ENCODE measurements at regions not wholly inside any gene's neighbourhood (a gene's known extent, or its start where the extent isn't known, plus 50 kb on each side); places are given as distances from the start of the nearest gene placed in this dataset.

DNA sequence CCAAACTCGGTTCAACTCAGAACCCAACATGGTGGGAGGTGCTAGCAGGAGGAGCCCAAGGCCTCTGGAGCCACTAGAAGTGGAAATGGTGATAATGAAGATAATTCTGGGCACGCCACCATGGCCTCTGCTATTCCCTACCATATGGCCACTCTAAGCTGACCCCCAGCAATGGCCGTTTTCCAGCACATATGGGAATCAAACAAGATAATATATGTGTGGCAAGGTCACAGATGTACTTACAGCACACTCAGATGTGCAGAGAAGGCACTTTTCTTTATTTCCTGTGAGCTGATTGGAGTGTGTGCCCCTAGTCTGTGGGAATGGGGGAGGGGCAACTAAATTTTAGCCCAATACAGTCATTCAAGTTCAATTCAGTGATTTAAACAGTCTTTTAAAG, 153.4 kb upstream of the LRFN2 start:
- H3K4me2 ChIP-seq (ENCODE audit: low read depth, low read length), result no peak overlapping the region
- 8% methylated on average over 3 of the region's 3 CpGs for WGBS (ENCODE audit: low lambda C conversion rate)
- no peaks in the 10 kb centered on the region for H4K20me1 ChIP-seq (ENCODE audit: insufficient read depth, low read length)
- ChIA-PET POLR2A (no interaction called here), CTCF (ENCODE audit: low intra/inter-chr PET ratio, low total read pairs) (no interaction called here)
- H3K36me3 ChIP-seq (replicated peaks in 1 of 2; ENCODE audit: control insufficient read depth in 1 of 2, insufficient read depth in 2 of 2, low read length in 2 of 2), result no peaks in the 10 kb centered on the region
- peaks cover 2 to 33% of the 10 kb centered on the region in 2 experiments; a peak in 4 of 5 replicates for H3K27me3 ChIP-seq (ENCODE audit: control insufficient read depth in 1 of 2, insufficient read depth in 2 of 2, low read length in 2 of 2)
- H3K9me3 ChIP-seq (ENCODE audit: low read length), result no peaks in the 10 kb centered on the region
- H3K4me3 ChIP-seq (replicated peaks in 1 of 3; ENCODE audit: insufficient read depth in 1 of 3, low read depth in 2 of 3, low read length in 3 of 3), result no peak overlapping the region
- no peak for DNase-seq (ENCODE audit: low spot score)
- H3K9ac ChIP-seq (ENCODE audit: insufficient read depth, low read depth, low read length), result no peak overlapping the region
- no peak for ATAC-seq
- no peaks in the 10 kb centered on the region for H3K4me1 ChIP-seq (ENCODE audit: insufficient read depth, low read length)
- no TSS peak for BruUV-seq (replicated peaks)
- no peaks in the 10 kb centered on the region for H3K79me2 ChIP-seq (ENCODE audit: insufficient read depth, low read length)
- TF ChIP-seq ZSCAN12 (CRISPR knock-in tag; IDR thresholded peaks at IDR 0.05) (no peak), ZNF607 (CRISPR knock-in tag; IDR thresholded peaks at IDR 0.05; ENCODE audit: borderline replicate concordance) (no peak), ZNF124 (CRISPR knock-in tag; IDR thresholded peaks at IDR 0.05) (no peak), ZNF20 (CRISPR knock-in tag; IDR thresholded peaks at IDR 0.05) (no peak), FOXC1 (CRISPR knock-in tag; IDR thresholded peaks at IDR 0.05; ENCODE audit: borderline replicate concordance) (no peak), ZNF136 (CRISPR knock-in tag; IDR thresholded peaks at IDR 0.05; ENCODE audit: low read depth) (no peak), ARNT2 (CRISPR knock-in tag; IDR thresholded peaks at IDR 0.05; ENCODE audit: low read depth) (no peak), ZNF343 (CRISPR knock-in tag; IDR thresholded peaks at IDR 0.05) (no peak), ZNF75D (CRISPR knock-in tag; IDR thresholded peaks at IDR 0.05; ENCODE audit: borderline replicate concordance) (no peak)
- TF ChIP-seq, protein P1, sequence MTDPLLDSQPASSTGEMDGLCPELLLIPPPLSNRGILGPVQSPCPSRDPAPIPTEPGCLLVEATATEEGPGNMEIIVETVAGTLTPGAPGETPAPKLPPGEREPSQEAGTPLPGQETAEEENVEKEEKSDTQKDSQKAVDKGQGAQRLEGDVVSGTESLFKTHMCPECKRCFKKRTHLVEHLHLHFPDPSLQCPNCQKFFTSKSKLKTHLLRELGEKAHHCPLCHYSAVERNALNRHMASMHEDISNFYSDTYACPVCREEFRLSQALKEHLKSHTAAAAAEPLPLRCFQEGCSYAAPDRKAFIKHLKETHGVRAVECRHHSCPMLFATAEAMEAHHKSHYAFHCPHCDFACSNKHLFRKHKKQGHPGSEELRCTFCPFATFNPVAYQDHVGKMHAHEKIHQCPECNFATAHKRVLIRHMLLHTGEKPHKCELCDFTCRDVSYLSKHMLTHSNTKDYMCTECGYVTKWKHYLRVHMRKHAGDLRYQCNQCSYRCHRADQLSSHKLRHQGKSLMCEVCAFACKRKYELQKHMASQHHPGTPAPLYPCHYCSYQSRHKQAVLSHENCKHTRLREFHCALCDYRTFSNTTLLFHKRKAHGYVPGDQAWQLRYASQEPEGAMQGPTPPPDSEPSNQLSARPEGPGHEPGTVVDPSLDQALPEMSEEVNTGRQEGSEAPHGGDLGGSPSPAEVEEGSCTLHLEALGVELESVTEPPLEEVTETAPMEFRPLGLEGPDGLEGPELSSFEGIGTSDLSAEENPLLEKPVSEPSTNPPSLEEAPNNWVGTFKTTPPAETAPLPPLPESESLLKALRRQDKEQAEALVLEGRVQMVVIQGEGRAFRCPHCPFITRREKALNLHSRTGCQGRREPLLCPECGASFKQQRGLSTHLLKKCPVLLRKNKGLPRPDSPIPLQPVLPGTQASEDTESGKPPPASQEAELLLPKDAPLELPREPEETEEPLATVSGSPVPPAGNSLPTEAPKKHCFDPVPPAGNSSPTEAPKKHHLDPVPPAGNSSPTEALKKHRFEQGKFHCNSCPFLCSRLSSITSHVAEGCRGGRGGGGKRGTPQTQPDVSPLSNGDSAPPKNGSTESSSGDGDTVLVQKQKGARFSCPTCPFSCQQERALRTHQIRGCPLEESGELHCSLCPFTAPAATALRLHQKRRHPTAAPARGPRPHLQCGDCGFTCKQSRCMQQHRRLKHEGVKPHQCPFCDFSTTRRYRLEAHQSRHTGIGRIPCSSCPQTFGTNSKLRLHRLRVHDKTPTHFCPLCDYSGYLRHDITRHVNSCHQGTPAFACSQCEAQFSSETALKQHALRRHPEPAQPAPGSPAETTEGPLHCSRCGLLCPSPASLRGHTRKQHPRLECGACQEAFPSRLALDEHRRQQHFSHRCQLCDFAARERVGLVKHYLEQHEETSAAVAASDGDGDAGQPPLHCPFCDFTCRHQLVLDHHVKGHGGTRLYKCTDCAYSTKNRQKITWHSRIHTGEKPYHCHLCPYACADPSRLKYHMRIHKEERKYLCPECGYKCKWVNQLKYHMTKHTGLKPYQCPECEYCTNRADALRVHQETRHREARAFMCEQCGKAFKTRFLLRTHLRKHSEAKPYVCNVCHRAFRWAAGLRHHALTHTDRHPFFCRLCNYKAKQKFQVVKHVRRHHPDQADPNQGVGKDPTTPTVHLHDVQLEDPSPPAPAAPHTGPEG (CRISPR knock-in tag; IDR thresholded peaks at IDR 0.05), result no peak
- no peak for FAIRE-seq
- H2AFZ ChIP-seq (ENCODE audit: low read length), result no peak overlapping the region
- intact Hi-C loops (cut with micrococcal nuclease; ENCODE audit: unreplicated experiment), result no loop called here
- in situ Hi-C loops (cut with HindIII; ENCODE audit: extremely low pct_ligation_motif_present, low pct_unique_long_range_greater_than_20kb), result no loop called here
- H3K27ac ChIP-seq (ENCODE audit: extremely low read length, insufficient read depth, low read length), result no peak overlapping the region
